Urothelium cell line (cell line): ENCODE measurements at regions not wholly inside any gene's neighbourhood (a gene's known extent, or its start where the extent isn't known, plus 50 kb on each side); places are given as distances from the start of the nearest gene placed in this dataset.
"Not testable (repeated sequence)": the region's sequence is repeated elsewhere in the genome, so short reads cannot be mapped to it uniquely, and the experiment has no call there.

Experiments used
- DNase-seq: peaks from one replicate; pipeline ENCODE4 v3.0.0; 2011; ENCODE audit warnings: low spot score, mixed read lengths
- FAIRE-seq: peaks from 2 replicates; lab custom pipeline; 2011; peaks lifted over from hg19 to GRCh38; lab: Jason Lieb, UNC

DNA sequence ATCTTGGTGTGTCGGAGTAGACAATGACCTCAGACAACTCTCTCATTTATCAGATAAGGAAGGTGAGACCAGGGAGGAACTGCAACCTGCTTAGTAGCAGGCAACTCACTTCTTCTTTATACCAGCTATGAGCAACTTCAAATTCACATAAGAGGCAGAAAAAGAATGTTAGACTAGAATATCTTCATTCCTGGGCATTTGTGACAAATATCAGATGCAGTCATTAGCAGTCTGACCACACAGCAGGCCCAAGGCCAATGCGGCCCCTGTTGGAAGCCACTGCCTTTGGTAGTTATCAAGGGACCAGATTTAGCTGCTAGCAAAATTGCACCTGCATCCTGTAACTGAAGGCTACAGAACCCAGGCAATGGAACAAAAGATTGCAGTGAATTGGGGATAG is 219.2 kb upstream of the RASGEF1B start:
- FAIRE-seq (no peak), DNase-seq (no peak)

DNA sequence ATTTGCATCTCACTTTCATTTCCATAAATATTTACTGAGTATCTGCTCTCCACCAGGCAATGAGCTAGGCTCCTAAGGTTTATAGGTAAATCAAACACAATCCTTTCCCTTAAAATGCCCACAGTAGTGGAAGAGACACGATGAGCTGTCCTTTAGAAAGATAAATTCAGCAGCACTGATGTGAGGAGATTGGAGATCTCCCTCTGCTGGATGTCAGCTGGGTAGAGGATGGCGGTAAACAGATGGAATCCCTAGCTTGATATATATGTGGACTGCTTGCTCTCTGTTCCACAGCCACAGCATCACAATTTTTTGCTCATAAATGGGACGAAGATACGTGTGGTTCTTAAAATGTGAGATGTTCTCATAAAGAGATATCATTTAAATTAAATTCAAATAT is 216.4 kb upstream of the RASGEF1B start:
- DNase-seq (no peak), FAIRE-seq (no peak)

DNA sequence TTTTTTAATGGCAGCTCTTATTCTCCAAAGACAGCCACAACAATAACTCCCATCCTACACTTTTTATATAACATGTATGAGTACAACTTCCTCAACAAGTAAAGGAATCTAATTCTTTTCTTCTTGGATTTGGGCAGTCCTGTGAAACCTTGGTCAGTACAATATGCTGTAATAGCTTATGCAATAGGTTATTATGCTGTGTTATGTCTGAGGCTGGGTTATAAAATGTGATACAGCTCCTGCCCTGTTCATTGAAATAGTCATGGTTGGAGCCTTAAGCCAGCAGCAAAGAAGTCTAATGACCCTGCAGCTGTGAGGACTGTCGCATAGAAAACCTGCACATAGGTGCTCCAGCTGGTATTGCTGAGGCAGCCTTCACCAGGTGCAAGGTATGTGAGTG is 215.8 kb upstream of the RASGEF1B start:
- DNase-seq (no peak), FAIRE-seq (no peak)

DNA sequence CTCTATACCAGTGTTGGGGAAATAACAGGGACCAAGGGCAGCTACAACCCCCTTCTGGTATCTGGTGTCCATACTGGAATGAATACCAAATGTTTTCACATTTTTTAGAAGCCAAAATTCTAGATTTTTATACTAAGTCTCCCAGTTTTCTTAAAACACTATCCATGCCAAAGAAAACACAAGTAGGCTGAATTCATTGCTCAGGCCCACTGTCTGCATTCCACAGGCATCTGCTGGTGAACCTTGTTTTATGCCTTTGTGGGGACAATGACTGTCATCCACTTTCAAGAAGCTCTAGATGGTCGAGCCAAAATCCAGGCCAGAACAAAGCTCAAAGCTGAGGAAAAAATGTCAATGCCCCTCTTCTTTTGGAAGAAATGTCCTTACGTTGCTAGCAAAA is 213.4 kb upstream of the RASGEF1B start:
- DNase-seq = no peak
- no peak for FAIRE-seq

DNA sequence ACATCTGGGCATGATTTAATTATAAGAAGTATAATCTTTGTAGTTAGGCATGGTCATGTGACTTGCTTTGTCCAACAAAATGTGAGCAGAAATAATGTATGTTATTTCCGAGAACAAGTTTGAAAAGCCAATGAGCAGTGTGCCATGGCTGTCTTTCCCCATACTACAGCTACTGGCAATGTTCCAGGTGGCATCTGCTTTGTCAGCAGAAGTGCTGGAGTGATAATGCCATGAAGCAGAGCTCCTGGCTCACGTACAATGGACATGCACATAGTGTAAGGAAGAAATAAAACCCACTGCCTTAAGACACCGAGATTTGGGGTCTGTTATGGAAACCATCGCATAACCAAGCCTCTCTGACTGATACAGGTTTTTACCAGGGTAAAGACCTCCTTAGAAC is 212.6 kb upstream of the RASGEF1B start:
- DNase-seq (no peak), FAIRE-seq (no peak)

DNA sequence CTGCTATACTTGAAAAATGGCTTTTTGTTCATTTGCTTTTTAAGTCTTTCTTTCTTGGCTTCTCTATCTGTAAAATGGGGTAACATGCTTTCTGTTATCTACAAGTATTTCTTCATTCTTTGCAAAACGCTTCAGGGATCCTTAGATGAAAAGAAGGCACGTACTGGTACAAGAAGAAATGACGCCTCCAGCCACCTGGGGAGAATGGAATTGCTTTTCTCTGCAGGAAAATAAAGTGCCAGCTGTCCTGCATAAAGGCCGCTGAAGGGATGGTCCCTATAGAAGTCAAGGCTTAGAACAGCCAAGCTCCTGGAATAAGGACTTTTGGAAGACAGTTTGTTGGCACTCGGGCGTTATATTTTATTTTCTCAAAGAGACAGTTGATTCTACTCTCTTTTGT is 210.8 kb upstream of the RASGEF1B start:
- FAIRE-seq (no peak), DNase-seq (no peak)

DNA sequence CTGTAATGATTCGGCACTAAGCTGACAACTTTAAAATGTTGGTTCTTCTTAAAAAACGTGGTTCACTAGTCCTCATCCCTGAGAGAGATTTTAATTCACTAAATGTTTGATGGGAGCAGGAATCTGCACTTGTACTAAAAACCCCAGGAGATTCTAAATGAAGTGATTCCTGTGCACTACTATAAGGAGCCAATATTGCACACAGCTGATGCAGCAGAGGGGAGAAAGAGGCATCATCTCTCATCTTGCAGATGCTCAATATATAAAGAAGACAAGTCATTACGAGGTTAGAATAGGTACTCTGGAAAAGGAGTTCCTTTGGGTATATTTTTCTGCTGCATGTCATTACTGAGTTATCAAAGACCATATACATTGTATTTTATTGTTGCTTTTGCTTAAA is 207.6 kb upstream of the RASGEF1B start:
- FAIRE-seq = no peak
- no peak for DNase-seq

DNA sequence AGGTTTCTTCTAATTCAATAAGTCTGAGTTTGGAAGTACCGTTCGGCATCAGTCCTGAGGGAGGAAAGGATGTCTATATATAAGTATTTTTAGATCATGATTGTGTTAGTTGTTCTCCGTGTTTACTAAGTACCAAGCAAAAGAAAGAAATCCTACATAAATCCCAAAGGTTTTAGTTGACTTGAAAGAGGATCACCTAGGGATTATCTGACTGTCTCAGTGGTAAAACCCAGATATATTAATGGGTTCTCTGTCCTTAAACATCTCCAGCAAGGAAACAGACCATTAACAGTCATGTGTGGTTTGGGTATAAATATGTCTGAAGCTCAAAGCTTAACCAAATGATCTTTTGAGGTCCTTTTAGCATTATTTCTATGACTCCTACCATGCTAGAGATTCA is 207.1 kb upstream of the RASGEF1B start:
- no peak for FAIRE-seq
- no peak for DNase-seq

DNA sequence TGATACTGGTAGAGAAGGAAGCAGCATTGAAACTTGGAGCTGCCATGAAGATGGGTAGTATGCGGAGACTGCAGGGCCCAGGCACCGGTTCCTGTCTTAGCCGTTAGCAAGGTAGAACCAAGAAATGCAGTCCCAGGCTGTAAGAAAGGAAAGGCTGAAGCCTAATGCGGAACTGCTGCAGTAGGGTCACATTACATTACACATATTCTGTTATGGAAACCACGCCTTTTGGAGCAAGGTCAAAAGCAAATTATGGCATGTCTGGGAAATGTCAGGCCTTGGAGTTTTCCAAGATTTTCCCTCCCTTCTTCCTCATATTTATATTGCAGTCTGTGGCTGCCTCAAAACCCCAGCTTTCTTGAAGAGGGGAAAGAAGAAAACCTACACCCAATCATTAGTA is 204.8 kb upstream of the RASGEF1B start:
- no peak for FAIRE-seq
- no peak for DNase-seq

DNA sequence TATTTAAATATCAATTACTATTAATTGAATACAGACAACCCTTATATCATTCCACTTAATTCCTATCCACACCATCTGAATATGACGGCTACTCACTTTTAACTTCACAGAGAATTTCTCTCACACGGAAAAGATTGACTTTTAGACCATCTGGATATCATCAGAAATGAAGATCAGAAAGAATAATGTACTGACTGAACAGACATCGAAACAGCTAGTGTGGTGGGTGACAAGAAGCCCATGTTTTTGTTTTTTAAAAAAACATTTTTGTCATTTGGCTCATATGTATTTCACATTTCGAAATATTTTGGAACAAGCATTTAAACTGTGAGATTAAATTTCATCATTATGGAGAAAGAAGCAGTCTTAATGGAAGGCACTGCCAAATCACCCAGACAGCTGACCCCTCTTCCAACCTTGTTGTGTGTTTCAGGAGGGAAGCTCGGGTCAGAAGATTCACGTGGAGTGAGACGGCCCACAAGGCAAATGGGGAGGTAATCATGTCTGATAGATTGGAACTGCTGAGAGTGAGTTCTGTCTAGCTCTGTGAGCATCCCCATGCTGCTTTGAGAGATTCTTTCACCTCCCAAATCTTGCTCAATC is 204.2 kb upstream of the RASGEF1B start:
- DNase-seq = no peak
- FAIRE-seq = no peak

DNA sequence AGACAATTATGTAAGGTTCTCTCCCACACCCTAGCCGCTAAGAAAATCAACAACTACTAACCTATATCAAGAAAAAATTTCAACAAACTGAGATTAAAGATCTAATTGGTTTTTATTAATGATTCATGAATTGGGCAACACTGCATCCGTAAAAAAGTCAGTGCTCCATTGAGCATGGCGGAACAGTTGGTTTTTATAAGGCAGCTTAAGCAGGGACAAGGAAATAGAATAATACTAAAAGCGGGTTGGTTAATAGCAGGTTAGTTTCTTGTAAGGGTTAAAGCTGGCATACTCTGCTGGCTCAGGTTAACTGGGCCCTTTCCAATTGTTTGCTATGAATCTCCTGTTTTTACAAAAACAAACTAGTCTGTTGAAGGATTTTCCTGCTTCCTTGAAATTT is 202.3 kb upstream of the RASGEF1B start:
- no peak for FAIRE-seq

DNA sequence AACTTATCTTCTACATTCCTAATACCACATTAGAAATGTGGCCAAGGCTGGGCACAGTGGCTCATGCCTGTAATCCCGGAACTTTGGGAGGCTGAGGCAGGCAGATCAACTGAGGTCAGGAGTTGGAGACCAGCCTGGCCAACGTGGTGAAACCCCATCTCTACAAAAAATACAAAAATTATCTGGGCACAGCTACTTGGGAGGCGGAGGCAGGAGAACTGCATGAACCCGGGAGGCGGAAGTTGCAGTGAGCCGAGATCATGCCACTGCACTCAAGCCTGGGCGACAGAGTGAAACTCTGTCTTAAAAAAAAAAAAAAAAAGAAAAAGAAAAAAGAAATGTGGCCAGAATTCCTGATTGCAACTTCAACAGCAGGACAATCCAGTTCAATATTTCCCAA is 196.6 kb upstream of the RASGEF1B start:
- DNase-seq, FAIRE-seq: not testable (repeated sequence)

More for the DNA sequence above, 202.3 kb upstream of the RASGEF1B start:
- DNase-seq = no peak

DNA sequence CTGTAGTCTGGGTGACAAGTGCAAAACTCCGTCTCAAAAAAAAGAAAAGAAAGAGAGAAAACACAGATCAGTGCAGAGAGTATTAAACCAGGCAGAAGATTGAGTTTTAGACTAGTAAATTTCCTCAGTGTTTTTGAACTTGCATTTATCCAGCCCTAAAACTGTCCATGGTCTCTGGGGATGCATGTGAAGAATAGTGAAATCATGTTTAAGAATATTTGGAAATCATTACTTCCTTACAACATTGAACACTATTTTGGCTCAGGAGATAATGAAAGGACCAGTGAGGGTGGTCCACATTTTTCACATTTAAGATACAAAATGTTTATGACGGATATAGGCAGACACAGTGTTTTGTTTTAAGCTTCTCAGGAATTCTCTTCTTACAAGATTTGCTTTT is 195.8 kb upstream of the RASGEF1B start:
- DNase-seq = no peak
- FAIRE-seq = no peak

DNA sequence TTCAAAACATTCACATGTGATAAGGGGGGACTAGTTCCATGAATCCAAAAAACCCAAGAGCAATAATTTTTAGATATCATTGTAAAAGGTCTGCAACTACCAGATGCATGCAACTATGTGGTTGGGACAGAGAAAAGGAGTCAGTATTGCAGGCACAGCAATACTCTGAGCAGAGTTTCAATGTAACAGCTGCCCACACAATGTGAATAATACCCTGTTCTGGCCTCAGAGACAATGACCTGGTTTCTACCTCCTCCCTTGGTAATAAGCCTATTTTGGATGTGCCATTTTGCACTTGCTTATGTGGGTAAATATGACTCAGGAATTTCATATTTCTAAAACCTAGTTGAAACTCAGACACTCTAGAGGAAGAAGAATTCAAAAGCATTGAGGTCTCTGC is 194.8 kb upstream of the RASGEF1B start:
- DNase-seq (no peak), FAIRE-seq (no peak)

DNA sequence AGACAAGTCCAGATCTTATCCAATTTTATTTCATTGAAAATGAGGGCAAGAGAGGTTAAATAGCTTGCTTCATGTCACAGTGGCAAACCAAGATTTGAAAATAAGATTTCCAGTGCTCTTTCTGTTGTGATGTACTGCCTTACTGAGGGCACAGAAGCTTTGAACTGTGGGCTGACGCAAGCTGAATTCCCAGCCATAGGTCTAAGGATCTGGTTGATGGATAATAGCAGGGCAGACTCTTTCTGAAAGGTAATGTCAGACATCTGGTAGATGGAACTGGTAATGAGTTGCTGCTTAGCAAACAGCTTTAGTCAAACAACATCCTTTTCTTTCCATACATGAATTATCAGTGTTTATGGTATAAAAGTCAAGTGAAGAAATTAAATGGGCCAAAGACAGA is 193.9 kb upstream of the RASGEF1B start:
- DNase-seq (no peak), FAIRE-seq (no peak)

DNA sequence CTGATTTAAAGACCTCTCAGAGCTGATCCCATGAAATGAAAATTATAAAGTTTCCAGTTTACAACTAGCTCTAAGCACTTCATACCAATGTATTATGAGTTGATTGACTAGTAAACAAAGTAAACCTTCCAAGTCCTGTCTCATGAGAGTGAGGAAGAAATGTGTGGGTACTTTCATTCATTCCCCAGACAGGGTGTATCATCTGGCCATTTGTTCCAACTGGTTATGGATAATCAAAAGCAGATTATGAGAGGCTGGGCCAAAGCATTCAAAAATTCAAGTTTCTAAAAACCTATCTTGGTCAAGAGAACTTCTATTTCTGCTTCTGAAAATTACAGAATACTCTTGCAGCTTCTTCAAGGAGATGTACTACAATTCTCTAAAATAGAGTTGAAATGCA is 193.3 kb upstream of the RASGEF1B start:
- FAIRE-seq = no peak
- no peak for DNase-seq

DNA sequence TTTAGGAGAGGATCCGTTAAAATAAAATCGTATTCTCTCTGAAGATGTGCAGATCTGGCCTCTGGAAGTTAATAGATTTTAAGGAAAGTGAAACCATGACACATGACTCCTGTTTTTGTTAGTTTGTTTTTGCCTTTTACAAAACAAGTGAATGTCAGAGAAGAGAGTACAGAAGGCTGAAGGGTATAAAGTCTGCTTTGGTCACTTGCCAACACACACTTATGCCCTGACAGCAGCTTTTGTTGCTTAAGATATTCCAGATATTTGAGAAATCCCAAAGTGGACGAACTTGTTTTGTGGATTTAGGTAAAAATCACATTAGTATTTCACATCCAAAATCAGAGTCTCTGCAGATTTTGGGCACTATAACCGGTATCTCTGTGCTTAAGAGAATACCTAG is 192.4 kb upstream of the RASGEF1B start:
- no peak for DNase-seq
- FAIRE-seq = no peak

DNA sequence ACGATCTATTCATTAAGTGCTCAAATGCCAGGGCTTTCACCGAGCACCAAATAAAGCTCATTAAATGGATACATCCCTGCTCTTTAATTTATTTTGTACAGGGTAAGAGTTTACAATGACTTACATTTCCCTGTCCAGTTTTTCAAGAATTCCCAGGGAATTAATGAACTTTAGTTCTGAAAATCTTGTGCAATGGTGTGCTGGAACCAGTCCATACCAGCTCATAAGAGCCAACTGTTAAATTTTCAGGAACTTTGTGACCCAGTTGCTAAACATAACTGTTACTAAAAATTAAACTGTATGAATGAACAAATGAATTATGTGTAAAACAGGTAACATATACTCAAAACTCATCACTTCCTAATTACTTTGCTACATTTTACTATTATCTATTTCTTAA is 191.7 kb upstream of the RASGEF1B start:
- FAIRE-seq = no peak
- DNase-seq = no peak

DNA sequence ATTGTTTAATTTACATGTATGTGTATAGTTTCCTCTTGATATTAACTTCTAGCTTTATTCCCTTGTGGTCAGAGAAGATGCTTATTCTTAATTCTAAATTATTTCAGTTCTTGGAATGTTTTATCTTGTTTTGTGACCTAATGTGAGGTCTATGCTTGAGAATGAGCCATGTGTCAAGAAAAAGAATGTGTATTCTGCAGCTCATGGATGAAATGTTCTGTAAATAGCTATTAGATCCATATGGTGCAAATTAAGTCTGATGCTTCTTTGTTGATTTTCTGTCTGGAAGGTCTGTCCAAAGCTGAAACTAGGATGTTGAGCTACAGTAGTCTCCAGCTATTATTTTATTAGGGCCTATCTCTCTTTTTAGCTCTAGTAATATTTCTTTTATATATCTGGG is 187.3 kb upstream of the RASGEF1B start:
- no peak for DNase-seq
- no peak for FAIRE-seq

DNA sequence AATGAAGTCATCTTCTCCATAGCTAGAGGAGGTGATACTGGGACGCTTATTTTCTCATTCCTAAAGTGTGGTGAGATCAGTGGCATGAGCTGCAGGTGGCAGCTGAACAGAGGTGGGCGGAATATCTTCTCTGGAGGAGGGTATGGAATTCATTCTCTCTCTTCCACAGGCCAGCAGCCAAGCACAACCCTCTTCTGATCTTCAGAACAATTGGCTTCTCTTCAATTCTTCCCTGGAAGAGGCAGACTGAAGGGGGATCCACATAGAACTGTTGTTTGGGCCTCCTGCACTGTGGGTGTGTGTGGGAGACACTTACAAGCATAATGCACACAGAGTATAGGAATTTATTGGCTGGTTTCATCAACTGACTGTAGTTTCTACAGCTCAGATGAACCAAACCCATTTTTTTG is 180.4 kb upstream of the RASGEF1B start:
- DNase-seq (no peak), FAIRE-seq (no peak)

DNA sequence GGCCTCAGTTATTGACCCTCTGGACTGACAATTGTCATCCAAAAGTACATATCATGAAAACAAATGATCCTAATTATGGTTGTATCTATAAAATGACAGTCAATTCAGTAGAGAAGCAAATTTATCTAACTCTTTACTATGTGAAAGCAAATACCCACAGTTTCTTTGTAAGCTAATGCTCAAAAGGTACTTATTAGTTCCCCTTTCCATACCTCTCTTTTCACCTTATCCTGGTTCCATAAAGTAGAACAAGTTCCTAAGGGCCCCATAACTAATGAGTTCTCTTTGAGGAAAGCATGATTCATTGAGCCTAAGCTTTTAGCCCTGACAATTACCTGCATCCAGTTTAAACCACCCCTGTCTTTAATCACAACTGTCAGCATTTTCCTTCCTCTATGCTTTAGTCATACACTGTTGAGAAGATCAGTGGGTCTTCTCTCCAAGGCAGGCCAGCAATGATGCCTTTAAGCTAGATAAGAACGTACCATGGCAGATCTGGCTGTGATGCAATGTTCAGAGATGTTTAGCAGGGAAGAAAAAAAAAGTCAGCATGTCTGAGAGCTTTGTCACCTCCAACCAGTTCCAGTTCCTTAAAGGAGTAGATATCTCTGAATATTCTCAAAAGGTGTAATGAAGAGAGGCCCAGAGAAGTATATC is 179.7 kb upstream of the RASGEF1B start:
- DNase-seq (no peak), FAIRE-seq (no peak)

DNA sequence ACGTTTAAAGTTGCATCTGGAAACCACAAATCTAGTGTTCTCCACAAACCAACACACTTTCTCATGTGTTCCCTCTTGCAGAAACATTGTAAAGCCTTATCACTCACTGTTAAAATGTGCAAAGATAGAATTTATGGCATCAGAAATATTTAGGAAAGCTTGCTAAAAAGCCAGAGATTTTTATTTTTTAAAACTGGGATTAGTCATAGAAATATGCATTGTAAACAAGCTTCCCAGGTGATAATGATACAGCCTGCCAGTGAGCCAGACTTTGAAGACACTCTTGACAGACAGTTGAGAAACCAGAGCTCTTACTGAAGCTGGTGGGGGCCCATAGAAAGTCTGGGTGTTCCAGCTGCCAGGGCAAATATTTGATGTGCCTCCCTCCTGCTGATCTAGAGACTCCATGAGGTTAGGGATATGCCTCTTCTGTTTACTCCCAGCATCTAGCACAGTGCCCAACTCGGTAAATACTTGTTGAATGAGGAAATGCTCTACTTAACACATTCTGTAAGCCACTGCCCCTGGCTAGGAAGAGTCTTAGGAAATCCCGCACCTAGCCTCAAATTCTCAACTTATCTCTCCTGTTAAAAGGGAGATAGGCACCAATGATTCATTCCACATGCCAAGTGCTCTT is 179.0 kb upstream of the RASGEF1B start:
- DNase-seq = no peak

More for the DNA sequence above, 179.0 kb upstream of the RASGEF1B start:
- no peak for FAIRE-seq
